ENCODE measurements at regions not wholly inside any gene's neighbourhood (a gene's known extent, or its start where the extent isn't known, plus 50 kb on each side); places are given as distances from the start of the nearest gene placed in this dataset.
"Not testable (repeated sequence)": the region's sequence is repeated elsewhere in the genome, so short reads cannot be mapped to it uniquely, and the experiment has no call there.

- Mint-ChIP-seq H3K4me1 (ENCODE audit: insufficient read depth, unreplicated experiment) (peaks cover 15% of the 10 kb centered on the region), H3K36me3 (ENCODE audit: insufficient read depth, unreplicated experiment) (no peaks in the 10 kb centered on the region), H3K27ac (ENCODE audit: low read depth, unreplicated experiment) (no peak overlapping the region), H3K9me3 (ENCODE audit: unreplicated experiment) (no peaks in the 10 kb centered on the region), H3K4me3 (ENCODE audit: unreplicated experiment) (no peak overlapping the region), H3K27me3 (ENCODE audit: insufficient read depth, unreplicated experiment) (no peaks in the 10 kb centered on the region)
- DNase-seq (ENCODE audit: unreplicated experiment): no peak
- ChIA-PET POLR2A (no interaction called here), CTCF (interaction anchor here (1.0 kb wide), 1 partner anchor 32 kb away, joined by 4 read pairs; no protein-coding TSS in a partner anchor)
- no peak for TF ChIP-seq CTCF (IDR thresholded peaks at IDR 0.05; ENCODE audit: unreplicated experiment)
- intact Hi-C loops (cut with micrococcal nuclease): no loop called here
- BruUV-seq (replicated peaks): no TSS peak
These were observed 272.9 kb downstream of the ADGRD1 start for GRCh38 chr12:131226345-131227265.

GRCh38 chr12:131227641-131228040, 273.9 kb downstream of the ADGRD1 start:
- POLR2A ChIA-PET: interaction anchor here (0.5 kb wide), 1 partner anchor 64 kb away, joined by 3 read pairs; no protein-coding TSS in a partner anchor
- BruUV-seq (replicated peaks); intact Hi-C loops (cut with micrococcal nuclease); H3K27ac Mint-ChIP-seq (ENCODE audit: low read depth, unreplicated experiment); H3K9me3 Mint-ChIP-seq (ENCODE audit: unreplicated experiment); H3K27me3 Mint-ChIP-seq (ENCODE audit: insufficient read depth, unreplicated experiment); H3K36me3 Mint-ChIP-seq (ENCODE audit: insufficient read depth, unreplicated experiment); H3K4me3 Mint-ChIP-seq (ENCODE audit: unreplicated experiment); DNase-seq (ENCODE audit: unreplicated experiment): not testable (repeated sequence)
- CTCF ChIA-PET: interaction anchor here (0.7 kb wide), 1 partner anchor 1224 kb away, joined by 3 read pairs; no protein-coding TSS in a partner anchor
- peaks cover 14% of the 10 kb centered on the region for H3K4me1 Mint-ChIP-seq (ENCODE audit: insufficient read depth, unreplicated experiment)

- peaks cover 13% of the 10 kb centered on the region for H3K4me1 Mint-ChIP-seq (ENCODE audit: insufficient read depth, unreplicated experiment)
- H3K27ac Mint-ChIP-seq (ENCODE audit: low read depth, unreplicated experiment); DNase-seq (ENCODE audit: unreplicated experiment); H3K4me3 Mint-ChIP-seq (ENCODE audit: unreplicated experiment); intact Hi-C loops (cut with micrococcal nuclease); BruUV-seq (replicated peaks); H3K27me3 Mint-ChIP-seq (ENCODE audit: insufficient read depth, unreplicated experiment); H3K9me3 Mint-ChIP-seq (ENCODE audit: unreplicated experiment); H3K36me3 Mint-ChIP-seq (ENCODE audit: insufficient read depth, unreplicated experiment): not testable (repeated sequence)
- ChIA-PET POLR2A (interaction anchor here (1.0 kb wide), 1 partner anchor 35 kb away, joined by 3 read pairs; no protein-coding TSS in a partner anchor), CTCF (interaction anchor here (0.7 to 0.9 kb wide), 2 partner anchors 125 to 235 kb away, joined by 3 read pairs; no protein-coding TSS in a partner anchor)
These were observed 275.3 kb downstream of the ADGRD1 start for GRCh38 chr12:131229079-131229425.

GRCh38 chr12:131229426-131230339, 276.0 kb downstream of the ADGRD1 start:
- CTCF ChIA-PET: interaction anchor here (0.7 to 1.2 kb wide), 3 partner anchors 125 to 234 kb away, joined by 3 read pairs; no protein-coding TSS in a partner anchor
- TF ChIP-seq CTCF (IDR thresholded peaks at IDR 0.05; ENCODE audit: unreplicated experiment): no peak
- Mint-ChIP-seq H3K36me3 (ENCODE audit: insufficient read depth, unreplicated experiment) (no peaks in the 10 kb centered on the region), H3K27ac (ENCODE audit: low read depth, unreplicated experiment) (peak overlapping the region; percentile 23), H3K9me3 (ENCODE audit: unreplicated experiment) (no peaks in the 10 kb centered on the region), H3K4me3 (ENCODE audit: unreplicated experiment) (no peak overlapping the region), H3K27me3 (ENCODE audit: insufficient read depth, unreplicated experiment) (no peaks in the 10 kb centered on the region), H3K4me1 (ENCODE audit: insufficient read depth, unreplicated experiment) (peaks cover 13% of the 10 kb centered on the region)
- no peak for DNase-seq (ENCODE audit: unreplicated experiment)
- POLR2A ChIA-PET: interaction anchor here (1.0 kb wide), 1 partner anchor 35 kb away, joined by 3 read pairs; no protein-coding TSS in a partner anchor
- intact Hi-C loops (cut with micrococcal nuclease): no loop called here
- BruUV-seq (replicated peaks): no TSS peak

Data from MCF 10A (cell line).